Renal cortical epithelial cell (primary cell): ENCODE measurements at regions not wholly inside any gene's neighbourhood (a gene's known extent, or its start where the extent isn't known, plus 50 kb on each side); places are given as distances from the start of the nearest gene placed in this dataset.
A peak's percentile ranks its signal among the peaks of the same experiment; 100 is the strongest.
"Not testable (repeated sequence)": the region's sequence is repeated elsewhere in the genome, so short reads cannot be mapped to it uniquely, and the experiment has no call there.

Experiments used
- DNase-seq: peaks from one replicate; pipeline ENCODE4 v3.0.0-alpha.2; 2011; ENCODE audit warnings: low read depth

- peak; percentile 43 for DNase-seq
Observed at GRCh38 chr2:175251425-175252041, 70.0 kb upstream of the ATP5MC3 start.

- DNase-seq = no peak
Observed at GRCh38 chr2:175247159-175247558, 65.6 kb upstream of the ATP5MC3 start.

GRCh38 chr2:175244697-175245096 is 63.2 kb upstream of the ATP5MC3 start:
- DNase-seq = no peak

- DNase-seq = no peak
Observed at GRCh38 chr2:175241691-175242090, 60.2 kb upstream of the ATP5MC3 start.

GRCh38 chr2:175240033-175240432 is 58.5 kb upstream of the ATP5MC3 start:
- not testable (repeated sequence) for DNase-seq

GRCh38 chr2:175236930-175237329 is 55.4 kb upstream of the ATP5MC3 start:
- no peak for DNase-seq

- DNase-seq = no peak
Observed at GRCh38 chr2:175234650-175235049, 53.1 kb upstream of the ATP5MC3 start.

- peak; percentile 12 for DNase-seq
Observed at GRCh38 chr2:175234153-175234552, 52.6 kb upstream of the ATP5MC3 start.

GRCh38 chr2:175233135-175233719 is 51.7 kb upstream of the ATP5MC3 start:
- peak; percentile 26 for DNase-seq
